AG04449 (cell line): ENCODE measurements at regions not wholly inside any gene's neighbourhood (a gene's known extent, or its start where the extent isn't known, plus 50 kb on each side); places are given as distances from the start of the nearest gene placed in this dataset.
"Not testable (repeated sequence)": the region's sequence is repeated elsewhere in the genome, so short reads cannot be mapped to it uniquely, and the experiment has no call there.

Experiments used
- CTCF ChIA-PET: fragments of 350-600 bp; formaldehyde crosslinking; extraction: SDS; loops from one replicate; lab custom pipeline; 2021; ENCODE audit warnings: antibody characterized with exemption; lab: Yijun Ruan, JAX
- POLR2A ChIA-PET: fragments of 400-600, 350-600 bp; formaldehyde crosslinking; extraction: SDS; loops from one replicate; lab custom pipeline; 2020; ENCODE audit warnings: antibody characterized with exemption, inconsistent platforms; lab: Yijun Ruan, JAX
- DNase-seq: peaks from one replicate; pipeline ENCODE4 v3.0.0-alpha.2; 2010; ENCODE audit warnings: low read depth, low spot score
- H3K4me3 ChIP-seq: 2 replicates; pipeline ENCODE4 v1.5.1; 2011; ENCODE audit warnings: low read depth, mild to moderate bottlenecking, control low read depth, low read length
- TF ChIP-seq, protein P1 (sequence below): IDR thresholded peaks from one replicate; pipeline ENCODE4 v1.5.1; 2011; ENCODE audit warnings: mild to moderate bottlenecking, moderate library complexity, low read length, control low read depth, inconsistent platforms; ENCODE audit not compliant: insufficient read depth; ENCODE audit errors: missing control alignments

DNA sequence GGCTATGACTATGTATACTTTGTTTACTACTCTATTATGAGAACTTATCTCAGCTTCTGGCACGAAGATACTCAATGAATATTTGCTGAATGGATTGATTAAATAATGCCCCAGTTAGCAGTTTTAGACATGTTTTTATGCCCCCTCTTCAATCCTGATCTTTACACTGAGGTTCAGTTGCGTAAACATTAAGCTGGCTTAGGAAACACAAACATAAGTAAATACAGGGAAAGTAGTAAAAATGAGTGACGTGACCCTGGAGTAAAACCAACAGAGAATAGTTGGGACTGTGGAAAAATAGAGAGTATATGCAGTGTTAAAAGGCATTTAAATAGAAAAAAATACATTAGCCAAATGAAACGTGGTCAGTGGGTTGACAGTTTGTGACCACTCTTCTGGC lies 387.0 kb upstream of the ACTRT1 start:
- no peak for DNase-seq
- POLR2A ChIA-PET = no interaction called here
- CTCF ChIA-PET = no interaction called here
- no peak overlapping the region for H3K4me3 ChIP-seq
- TF ChIP-seq, protein P1, sequence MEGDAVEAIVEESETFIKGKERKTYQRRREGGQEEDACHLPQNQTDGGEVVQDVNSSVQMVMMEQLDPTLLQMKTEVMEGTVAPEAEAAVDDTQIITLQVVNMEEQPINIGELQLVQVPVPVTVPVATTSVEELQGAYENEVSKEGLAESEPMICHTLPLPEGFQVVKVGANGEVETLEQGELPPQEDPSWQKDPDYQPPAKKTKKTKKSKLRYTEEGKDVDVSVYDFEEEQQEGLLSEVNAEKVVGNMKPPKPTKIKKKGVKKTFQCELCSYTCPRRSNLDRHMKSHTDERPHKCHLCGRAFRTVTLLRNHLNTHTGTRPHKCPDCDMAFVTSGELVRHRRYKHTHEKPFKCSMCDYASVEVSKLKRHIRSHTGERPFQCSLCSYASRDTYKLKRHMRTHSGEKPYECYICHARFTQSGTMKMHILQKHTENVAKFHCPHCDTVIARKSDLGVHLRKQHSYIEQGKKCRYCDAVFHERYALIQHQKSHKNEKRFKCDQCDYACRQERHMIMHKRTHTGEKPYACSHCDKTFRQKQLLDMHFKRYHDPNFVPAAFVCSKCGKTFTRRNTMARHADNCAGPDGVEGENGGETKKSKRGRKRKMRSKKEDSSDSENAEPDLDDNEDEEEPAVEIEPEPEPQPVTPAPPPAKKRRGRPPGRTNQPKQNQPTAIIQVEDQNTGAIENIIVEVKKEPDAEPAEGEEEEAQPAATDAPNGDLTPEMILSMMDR = no peak

GRCh38 chrX:128438082-128438481 lies 385.9 kb upstream of the ACTRT1 start:
- DNase-seq = no peak
- H3K4me3 ChIP-seq = no peak overlapping the region
- ChIA-PET POLR2A (no interaction called here), CTCF (no interaction called here)
- TF ChIP-seq, protein P1 = no peak

- ChIA-PET CTCF (no interaction called here), POLR2A (no interaction called here)
- DNase-seq = no peak
- H3K4me3 ChIP-seq = no peak overlapping the region
- TF ChIP-seq, protein P1 = no peak
Observed at GRCh38 chrX:128436397-128437103, 384.3 kb upstream of the ACTRT1 start.

DNA sequence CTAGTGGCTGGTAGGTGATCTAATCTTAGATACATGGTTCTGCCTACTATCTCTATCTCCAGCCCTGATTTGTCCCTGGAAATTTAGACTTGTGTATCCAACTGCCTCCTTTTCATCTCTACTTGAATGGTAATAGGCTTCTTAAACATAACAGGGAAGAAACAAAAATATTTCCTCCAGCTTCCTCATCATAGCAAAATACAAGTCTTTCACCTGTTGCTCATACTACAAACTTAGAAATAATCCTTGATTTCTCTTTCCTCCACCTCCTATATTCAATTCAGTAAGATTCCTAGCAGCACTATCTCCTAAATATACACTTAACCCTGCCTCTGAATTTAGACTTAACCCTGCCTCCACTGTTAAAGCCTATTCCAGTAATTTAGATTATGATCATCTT lies 373.3 kb upstream of the ACTRT1 start:
- CTCF ChIA-PET = no interaction called here
- TF ChIP-seq, protein P1 = no peak
- DNase-seq = no peak
- H3K4me3 ChIP-seq = no peak overlapping the region
- POLR2A ChIA-PET = no interaction called here

- no peak for DNase-seq
- ChIA-PET CTCF (no interaction called here), POLR2A (no interaction called here)
- H3K4me3 ChIP-seq = no peak overlapping the region
- TF ChIP-seq, protein P1 = no peak
Observed at GRCh38 chrX:128408842-128409241, 356.6 kb upstream of the ACTRT1 start.

DNA sequence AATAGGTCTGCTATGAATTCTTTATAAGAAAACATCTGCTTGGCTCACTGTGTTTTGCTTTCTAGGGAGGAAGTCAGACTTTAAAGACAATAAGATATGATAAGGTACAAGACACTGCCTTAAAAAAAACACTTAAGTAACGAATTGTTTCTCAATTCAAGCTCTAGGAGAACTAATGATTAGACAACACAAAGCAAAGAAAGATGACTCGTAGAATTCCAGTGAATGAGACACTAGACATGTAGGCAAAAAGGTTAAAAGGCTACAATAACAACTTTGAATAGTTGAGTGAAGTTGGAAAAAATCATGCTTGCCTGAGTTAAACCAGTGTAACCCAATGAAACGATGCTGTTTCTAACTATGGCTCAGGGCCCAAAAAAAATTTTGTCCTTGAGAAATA lies 344.4 kb upstream of the ACTRT1 start:
- H3K4me3 ChIP-seq = no peak overlapping the region
- ChIA-PET POLR2A (no interaction called here), CTCF (no interaction called here)
- TF ChIP-seq, protein P1 = no peak
- DNase-seq = no peak

GRCh38 chrX:128383846-128384245 lies 331.6 kb upstream of the ACTRT1 start:
- CTCF ChIA-PET, POLR2A ChIA-PET, DNase-seq: not testable (repeated sequence)

More at GRCh38 chrX:128383846-128384245, 331.6 kb upstream of the ACTRT1 start:
- H3K4me3 ChIP-seq = not testable (repeated sequence)
